LoVo (cell line): ENCODE measurements at regions not wholly inside any gene's neighbourhood (a gene's known extent, or its start where the extent isn't known, plus 50 kb on each side); places are given as distances from the start of the nearest gene placed in this dataset.

Experiments used
- DNase-seq: peaks from one replicate; pipeline ENCODE4 v3.0.0-alpha.2; 2016; ENCODE audit warnings: low spot score

DNA sequence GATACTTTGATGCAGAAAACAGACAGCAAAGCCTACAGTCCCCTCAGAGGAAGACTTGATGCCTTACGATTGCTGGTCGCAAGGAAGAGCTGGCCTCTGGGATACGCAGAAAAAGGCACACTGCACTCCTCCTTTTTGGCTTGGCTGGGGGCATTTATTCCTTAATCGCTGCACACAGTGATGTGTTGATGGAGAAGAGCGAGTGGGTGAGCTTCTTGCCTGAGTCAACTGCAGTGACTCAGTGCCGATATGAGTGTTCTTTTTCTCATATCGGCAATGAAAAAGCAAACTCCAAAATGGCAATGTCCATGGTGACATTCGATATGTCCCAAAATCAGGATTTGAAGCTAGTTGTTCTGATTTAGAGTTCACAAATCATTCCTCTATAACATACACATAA is 794.8 kb downstream of the HACE1 start:
- DNase-seq = no peak

DNA sequence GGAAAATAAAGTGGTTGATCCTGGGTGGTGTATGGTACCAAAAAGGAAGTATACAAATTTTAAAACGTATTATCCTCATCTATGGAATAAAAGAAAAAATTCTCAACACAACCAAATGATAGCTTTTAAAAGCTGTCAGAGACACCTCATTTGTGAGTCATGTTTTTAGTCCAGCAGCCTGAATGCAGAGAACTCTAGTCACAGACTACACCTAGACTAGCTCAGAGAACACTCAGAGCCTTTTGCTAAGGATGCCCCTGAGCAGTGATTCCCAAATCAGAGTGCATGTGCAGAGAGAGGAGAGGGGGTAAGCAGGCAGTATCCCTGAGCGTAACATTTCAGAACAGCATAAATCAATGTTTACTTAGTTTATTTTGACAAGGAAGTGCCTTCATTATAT is 809.3 kb downstream of the HACE1 start:
- DNase-seq = no peak

DNA sequence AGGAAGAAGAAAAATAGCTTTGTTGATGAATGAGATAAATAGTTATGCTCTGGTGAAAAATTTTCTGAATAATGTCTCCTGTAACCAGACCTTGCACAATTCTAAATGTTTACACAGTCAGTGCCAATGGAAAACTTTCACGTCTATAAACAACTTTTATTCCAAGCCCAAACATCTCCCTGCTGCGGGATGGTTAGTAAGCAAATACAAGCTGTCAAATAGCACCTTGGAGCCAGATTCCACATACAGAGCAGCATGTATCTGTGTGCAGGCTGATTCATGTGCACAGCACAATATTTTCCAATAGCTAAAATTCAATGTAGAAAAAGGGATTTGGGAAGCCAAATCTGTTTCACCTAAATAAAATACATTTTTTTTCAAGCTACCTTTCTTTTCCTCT is 813.3 kb downstream of the HACE1 start:
- DNase-seq = no peak

DNA sequence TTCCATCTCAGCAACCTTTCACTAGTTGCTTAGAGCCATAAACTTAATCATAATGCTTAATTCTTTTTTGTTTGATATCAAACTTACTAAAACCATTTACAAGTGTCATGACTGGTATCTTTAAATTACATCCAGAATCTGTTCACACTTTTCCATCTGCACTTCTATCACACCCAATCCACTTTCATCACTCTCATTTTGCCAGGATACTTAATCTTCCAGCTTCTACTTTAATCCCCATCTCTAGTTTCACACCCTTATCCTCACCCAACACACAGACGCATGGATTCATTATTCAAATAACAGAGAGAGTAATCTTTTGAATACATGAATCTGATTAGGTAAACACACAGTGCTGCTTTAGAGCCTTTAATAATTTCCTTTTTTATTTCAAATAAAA is 828.4 kb downstream of the HACE1 start:
- DNase-seq = no peak

DNA sequence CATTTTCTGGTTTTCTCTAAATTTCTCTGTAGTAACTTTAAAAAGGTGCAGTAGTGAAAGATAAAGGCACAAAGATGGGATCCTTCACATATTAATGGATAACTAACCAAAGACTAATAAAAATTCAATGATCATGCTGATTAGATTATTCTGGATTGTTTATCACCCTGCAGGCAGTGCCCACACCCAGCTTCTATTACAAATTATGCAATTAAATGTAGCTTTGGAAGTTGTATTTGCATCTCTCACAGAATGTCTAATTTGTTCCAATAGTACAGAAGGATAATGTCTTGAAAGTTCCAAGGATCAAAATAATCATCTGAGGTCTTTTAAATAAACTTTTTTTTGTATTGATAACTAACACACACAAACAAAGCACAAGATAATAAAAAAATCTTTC is 837.6 kb downstream of the HACE1 start:
- no peak for DNase-seq

DNA sequence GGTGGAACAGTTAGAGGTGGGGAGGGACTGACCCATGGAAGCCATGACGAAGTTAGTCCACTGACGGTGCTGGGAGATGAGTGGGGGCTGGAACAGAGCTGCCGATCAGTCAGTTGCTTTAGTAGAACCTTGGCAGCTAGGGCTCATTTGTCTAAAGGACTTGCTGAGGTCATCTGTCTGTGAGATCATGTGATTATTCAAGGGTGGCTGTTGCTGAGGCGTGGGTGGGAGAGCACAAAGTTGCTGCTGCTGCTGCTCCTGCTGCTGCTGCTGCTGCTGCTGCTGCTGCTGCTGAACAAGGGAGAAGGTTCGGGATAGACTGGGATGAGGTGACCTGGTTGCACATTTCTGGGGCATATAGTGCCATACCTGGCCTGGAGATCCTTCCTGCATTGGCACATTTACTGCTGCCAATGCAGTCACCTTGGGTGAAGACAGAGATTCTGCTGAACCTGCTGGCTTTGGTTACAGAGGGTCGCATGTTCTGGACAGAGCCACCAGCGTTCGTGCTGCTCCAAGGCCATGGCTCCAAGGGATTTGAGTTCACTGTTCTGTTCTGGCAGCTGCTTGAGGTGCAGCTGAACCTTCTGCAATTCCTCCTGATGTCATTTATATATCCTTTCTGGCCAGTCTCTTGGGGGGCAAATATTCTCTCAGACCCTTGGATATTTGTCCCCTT is 840.5 kb downstream of the HACE1 start:
- DNase-seq = no peak

DNA sequence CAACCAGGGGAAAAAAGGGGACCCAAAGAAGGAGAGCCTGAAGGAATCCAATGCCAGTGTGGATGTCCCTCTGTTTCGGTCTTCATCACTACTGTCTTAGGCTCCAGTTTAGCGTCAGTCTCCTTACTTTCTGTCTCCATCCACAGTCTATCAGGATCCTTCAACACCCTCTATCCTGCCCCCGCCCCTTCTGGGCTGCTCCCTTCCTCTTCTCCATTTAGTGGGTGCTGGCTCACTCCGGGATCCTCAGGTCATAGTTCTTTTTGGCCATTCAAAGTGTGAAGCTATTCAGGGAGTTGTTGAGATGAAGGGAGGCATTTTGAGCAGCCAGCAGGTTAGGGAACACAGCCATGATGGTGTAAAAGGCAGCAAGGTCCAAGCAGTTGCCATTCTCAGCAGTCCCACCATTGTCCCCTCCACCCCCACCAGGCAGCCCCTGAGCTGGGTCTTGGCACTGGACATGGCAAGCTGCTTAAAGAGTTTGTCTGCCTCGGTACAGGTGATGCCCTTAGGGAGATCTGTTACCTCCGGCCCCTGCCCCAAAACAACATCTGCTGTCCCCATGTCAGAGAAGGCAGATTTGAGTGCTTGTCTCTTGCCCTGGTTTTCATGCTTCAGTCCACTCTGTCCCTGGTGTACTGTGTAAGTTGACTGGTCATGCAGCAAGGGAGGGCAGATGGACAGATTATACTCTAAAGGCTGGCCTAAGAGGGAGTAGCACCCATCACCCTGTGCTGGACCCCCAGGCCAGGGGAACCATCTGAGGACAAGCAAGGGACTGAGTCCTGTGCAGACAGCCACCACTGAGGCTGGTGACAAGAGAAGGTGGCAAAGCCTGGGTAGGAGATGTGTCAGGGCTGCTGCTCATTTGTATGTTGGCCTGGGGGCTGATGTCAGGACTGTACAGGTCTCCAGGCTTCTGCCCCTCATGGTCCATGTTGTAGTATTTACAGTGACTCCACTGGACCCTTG is 842.0 kb downstream of the HACE1 start:
- DNase-seq = no peak

DNA sequence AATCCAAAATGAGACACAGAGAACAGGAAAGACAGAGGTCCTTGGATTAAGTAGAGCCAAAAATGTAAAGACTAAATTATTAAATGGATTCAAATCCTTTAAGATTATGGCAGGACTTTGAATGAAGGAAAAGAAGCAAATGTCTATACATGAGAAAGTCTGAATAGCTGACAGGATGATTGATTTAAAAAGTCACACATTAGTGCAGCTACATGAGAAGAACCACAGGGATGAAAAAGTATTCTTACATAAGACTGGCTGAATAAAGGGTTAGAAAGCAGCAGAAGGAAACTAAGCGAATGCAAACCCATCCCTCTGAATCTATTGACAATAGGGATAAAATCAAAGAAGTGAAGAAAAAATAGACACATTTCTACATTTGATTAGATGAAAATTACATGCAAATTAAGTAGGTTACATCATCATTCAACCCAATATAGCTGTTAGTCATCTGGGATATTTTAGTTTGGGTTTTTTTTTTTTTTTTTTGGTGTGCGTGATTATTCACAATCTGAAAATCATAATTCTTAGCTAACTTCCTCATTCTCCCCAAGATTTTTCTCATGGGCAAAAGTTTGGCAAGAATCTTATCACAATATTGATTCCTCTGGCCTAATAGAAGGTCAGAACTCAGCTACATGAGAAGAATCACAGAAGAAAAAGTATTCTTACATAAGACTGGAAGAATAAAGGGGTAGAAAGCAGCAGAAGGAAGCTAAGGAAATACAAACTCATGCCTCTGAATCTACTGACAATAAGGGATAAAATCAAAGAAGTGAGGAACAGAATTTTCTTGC is 845.4 kb downstream of the HACE1 start:
- DNase-seq = no peak

DNA sequence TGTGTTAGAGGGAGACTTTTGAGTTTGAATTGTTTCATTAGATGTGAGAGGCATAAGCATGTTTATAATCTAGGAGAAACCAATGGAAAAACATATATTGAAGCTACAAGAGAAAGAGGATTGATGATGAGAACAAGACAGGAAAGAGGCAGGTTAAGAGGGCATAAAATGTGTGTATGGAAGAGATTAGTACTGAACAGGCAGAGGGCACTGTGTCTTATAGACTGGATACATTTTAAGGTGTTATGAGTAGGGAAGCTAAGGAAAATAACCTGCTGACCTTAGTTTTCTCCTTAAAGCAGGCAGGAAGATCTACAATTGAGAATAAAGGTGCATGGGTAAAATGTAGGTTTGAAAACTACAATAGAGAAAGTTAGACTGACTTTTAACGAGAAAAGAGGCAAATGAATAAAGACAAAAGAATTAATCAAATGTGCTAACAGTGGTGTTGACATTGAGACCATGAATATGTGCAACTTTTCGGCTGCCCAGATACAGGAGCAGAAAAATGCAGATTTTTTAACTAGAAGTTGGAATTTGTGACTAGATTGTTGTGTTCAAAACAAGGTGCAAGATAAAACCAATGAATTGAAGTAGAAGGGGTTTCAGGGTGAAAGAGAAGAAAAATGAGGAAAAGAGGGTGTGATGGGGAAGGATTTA is 846.3 kb downstream of the HACE1 start:
- DNase-seq = no peak

DNA sequence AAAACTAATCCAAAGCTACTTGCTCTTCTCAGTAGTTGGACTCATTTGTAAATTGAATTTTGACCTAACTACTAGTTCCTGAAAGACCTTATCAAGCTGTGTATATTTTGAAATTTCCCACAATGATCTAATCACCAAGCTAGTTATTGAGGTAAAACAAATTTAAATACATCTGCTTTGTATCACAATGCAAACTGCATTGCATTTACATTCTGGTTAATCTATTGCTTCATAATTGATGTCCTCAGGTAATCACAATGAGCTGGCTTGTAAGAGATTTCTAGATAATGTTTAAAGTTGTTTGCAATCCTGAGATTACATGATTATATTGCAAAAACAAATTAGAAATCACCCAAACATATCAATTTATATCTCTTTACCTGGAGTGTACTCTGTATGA is 848.8 kb downstream of the HACE1 start:
- DNase-seq = no peak

DNA sequence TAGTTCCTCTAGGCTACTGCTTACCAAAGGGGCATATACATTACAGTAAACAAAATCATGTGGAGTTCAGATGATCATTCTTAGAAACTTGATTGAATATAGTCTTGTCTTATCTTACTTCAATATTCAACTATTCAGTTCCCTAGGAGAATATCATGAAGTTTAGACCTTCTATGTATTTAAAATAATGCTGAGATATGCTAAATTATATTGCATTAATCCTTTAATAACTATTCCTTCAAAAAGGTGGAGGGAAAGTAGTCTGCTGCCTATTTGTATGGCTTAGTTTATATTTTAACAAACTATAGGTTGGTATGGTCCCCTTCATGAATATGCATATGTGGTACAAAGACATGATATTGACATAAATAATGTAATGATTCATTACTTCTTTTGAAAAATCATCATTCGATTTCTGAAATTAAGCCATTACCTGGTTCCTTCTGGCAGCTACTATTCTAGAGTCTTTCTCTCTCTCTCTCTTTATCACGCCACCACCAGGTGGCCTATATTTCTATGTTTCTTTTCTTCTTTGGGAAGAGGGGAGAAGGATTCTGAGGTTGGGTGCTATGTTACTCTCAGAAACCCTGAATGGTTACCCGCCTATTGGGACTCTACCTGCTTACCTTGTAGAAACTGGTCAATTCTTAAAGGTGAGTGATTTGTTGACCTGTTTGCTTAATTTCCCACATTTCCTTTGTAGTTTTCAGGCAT is 855.8 kb downstream of the HACE1 start:
- DNase-seq = no peak

DNA sequence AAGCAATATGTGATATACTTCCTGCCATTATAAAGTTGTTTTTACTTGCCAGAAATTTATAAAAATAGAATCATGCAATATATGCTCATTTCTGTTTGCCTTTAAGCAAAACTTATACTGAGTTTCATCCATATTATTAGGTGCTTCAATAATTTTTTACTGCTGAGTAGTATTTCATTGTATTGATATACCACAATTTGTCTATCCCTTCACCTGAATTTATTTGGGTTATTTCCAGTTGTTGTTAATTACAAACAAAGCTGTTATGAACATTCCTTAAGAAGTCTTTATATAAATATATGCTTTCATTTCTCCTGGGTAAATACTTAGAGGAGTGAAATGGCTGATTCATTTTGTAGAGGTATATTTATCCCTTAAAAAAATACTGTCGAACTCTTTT is 864.1 kb downstream of the HACE1 start:
- DNase-seq = no peak

DNA sequence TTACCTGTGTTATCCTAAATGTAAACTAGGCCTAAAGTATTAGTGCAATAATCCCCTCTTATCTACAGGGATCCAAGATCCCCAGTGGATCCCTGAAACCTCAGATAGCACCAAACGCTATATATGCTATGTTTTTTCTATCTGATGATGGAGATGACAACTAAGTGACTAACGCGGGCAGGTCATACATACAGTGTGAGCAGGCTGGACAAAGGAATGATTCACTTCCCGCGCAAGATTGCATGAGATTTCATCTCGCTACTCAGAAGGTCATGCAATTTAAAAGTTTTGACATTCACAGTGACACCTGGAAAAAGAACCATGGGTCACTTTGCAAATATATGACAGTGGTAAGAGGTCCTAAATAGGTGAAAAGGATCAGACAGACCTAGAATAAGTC is 875.9 kb downstream of the HACE1 start:
- DNase-seq = no peak

DNA sequence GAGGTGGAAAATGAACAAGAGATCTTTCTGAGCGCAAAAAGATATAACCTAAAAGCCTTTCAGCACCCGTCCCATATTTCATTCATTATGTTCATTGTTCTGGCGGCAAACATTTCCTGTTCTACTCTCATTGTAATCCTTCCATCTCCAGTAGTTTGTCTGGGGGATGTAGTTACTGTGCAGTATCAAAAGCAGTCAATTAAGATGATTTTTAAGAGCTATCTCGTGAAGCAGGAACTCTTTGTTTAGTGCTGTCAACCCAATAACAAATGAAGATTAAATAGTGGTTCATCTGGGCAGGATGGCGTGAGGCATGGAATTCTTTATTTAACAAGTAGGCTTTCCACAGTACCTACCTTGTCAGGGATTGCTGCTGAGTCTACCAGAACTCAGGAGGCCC is 876.7 kb downstream of the HACE1 start:
- no peak for DNase-seq

DNA sequence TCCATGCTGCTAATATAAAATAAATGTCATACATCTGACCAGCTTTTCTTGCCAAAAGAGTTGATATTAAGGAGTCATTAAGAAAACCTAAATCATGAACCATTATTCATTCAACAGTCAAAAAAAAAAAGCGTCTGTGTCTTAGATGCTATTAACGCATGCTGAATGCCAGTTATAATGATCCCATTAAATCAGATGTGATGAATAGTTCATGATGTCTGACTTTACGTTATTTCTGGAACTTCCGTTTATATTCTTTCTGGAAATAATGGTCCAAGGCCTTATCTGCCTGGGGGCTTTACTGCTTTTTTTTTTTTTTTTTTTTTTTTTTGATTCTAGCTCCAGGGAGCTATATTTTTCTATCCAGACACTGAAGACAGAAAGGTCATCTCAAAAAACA is 877.1 kb downstream of the HACE1 start:
- no peak for DNase-seq

DNA sequence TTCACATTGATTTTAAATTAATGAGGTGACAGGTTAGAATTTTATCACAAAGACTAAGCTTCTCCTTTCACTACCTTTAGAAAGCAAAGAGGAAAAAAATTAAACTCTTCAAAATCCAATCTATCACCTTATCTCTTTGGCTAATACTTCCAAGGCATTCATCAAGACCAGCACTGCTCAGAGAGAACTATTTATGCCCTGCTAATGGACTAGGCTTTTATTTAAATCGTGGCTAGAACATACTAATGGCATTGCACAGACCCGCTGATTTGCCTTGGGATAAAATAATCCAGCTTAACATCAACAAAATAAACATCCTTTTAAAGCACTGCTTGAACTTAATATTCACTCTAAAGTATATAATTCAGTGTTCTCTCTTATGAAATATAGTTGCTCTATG is 880.4 kb downstream of the HACE1 start:
- no peak for DNase-seq

DNA sequence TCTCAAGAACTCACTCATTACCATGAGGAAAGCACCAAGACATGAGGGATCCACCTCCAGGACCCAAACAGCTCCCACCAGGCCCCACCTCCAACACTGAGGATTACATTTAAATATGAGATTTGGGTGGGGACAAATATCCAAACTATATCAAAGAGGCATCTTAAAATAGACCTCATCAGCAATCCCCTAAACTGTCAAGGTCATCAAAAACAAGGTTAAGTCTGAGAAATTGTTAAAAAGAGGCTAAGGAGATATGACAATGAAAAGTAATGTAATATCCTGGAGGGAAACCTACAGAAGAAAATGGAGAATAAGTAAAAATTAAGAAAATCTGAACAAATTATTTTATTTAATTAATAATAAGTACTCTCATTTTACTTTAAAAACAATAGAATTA is 922.3 kb downstream of the HACE1 start:
- no peak for DNase-seq

DNA sequence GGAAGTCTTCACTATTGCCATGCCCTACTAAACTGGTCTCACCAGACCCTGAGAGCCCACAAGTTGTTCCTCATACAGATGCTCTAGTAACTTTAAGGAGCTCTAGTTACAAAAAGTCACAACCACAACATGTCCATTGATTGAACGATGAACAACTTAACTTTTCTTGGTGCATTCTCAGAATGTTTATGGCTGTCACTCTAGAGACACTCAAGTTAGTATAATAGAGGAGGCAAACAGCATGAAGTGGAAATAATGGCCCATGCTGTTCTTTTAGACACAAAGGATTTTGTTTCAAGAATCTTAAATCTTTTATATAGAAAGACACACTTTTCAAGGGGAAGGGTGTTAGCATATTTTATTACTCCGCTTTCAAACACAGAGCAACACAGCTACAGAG is 934.4 kb downstream of the HACE1 start:
- no peak for DNase-seq

DNA sequence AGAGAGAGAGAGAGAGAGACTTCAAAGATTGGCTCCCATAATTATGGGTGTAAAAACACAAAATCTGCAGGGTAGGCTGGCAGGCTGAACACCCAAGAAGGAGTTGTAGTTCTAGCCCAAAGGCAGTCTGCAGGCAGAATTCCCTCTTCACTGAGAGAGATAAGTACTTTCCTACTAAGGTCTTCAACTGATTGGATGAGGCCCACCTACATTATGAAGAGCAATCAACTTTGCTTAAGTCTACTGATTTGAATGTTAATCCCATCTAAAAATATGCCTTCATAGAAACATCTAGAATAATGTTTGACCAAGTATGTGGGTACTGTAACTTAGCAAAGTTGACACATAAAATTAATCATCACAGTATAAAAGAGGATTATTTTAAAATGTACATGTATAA is 949.7 kb downstream of the HACE1 start:
- no peak for DNase-seq

DNA sequence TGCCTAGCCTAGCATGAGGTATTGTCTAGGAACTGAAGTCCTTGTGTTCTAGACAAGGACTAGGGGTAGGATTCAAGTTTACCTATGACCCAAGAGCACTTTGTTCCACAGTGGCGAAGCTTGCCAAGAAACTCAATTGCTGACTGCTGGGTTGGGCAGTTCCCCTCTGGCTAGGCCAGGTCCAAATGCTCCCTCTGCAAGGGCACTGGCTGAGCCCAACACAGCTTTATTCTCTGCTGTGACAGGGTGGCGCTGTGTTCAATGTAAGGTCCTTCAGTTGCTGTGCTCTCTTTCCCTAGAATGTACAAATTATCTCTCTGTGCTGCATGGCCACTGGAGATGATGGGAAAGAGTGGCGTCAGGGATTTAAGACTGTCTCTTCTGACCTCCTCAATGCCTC is 950.8 kb downstream of the HACE1 start:
- DNase-seq = no peak

DNA sequence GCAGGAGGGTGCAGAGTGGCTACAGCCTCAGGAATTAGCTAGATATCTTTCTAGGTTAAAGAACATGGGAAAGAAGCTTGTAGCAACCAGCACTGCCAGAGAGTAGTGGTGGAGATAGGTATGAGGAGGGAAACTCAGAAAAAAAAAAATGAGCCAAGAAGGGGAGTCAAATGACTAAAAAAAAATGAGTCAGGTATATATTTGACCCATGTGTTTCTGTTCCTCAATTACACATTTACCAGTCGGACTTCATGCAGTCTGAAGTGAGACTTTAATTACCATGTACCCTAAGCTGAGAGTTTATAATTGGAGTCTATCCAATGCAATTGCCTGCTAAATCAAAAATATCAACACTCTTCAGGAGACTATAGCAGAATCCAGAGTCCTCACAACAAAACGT is 964.6 kb downstream of the HACE1 start:
- no peak for DNase-seq

DNA sequence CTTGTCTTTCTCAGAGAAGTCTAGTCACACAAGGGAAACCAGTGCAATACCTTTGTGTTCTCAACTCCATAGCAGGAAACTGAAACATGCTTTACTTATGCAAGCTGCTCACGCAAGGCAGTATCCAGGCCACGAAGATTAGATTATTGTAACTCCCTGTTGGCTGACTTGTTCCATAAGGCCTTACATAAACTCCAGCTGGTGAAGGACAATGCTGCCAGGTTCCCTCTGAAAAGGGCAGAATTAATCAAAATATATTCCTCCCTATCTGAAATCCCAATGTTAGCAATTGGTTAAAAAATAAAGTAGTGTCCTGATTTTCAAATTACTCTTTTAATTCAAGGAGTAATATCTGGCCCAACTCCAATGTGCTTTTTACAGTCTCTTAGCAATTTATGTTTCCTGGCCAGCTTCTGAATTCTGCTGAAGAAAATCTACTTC is 966.6 kb downstream of the HACE1 start:
- no peak for DNase-seq
